ENCODE measurements at regions not wholly inside any gene's neighbourhood (a gene's known extent, or its start where the extent isn't known, plus 50 kb on each side); places are given as distances from the start of the nearest gene placed in this dataset.

DNA sequence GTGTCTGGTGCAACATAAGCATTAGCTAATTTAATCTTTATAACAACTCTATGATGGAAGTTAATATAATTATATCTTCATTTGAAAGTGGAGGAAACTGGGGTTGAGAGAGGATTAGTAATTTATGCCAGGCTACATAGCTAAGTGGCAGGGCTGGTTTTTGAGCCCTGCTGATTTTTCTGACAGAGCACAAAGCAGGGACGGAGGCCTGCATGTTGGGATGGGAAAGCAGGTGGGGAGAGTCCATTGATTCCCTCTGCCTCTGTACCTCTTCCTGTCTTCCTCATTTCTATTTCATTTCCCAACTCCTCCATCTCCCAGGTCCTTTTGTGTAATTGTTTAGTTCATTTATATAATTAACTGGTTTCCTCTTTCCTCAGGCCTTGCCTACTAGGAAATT lies 251.6 kb upstream of the ZPLD1 start:
- DNase-seq (ENCODE audit: low read depth) = no peak

- no peak for DNase-seq (ENCODE audit: low read depth)
These were observed 251.2 kb upstream of the ZPLD1 start for GRCh38 chr3:102183623-102184022.

DNA sequence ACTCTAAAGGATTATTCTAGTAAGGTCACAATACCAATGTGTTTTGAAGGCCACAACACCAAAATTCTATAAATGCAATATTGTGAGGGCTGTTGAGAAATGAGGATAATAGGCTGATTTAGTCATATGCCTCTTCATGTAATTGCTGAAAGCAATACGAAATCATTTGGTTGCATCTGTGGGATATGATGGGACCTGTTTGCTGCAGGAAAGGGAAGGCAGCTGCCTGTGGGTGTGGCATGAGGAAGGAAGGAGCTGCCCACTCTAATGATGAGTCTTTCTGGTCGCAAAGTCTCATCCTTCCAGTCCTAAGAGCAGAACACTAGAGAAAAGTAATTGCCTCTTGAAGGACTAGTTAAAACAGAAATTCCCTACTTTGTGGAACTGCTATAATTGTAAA lies 245.3 kb upstream of the ZPLD1 start:
- no peak for DNase-seq (ENCODE audit: low read depth)

DNA sequence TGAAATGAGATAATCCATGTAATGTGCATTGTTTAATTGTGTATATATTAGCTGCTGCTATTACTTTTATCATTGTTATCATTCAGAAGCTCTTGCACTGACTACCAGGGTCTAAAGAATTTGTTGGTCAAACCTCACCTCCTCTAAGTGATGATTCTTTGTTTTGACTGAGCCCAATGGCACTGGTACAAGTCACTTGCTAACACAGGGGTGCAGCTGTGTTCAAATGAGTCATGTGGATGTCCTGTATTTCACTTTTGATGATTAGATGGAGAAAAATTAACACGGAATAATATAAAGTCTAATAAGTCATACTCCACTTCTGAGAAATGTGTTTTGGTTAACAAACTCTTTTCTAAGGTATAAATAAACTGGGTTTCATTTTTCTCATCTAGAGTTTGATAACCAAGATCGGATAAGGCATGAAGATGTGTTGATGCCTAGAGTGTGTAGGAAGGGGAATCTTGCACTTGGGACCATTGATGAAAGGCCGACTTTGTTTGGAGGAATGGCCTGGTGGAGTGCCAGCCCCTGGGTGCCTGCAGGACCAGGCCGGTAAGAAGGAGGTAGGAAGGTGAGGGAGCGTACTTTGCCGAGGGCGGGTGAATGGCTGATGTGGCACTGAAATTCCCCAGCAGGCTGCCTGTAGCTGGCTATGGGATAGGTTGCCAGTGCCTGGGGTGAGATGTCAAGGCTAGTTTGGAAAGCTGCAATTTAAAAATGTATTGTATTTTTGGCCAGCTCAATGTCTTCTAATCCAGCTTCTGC lies 244.7 kb upstream of the ZPLD1 start:
- no peak for DNase-seq (ENCODE audit: low read depth)

DNA sequence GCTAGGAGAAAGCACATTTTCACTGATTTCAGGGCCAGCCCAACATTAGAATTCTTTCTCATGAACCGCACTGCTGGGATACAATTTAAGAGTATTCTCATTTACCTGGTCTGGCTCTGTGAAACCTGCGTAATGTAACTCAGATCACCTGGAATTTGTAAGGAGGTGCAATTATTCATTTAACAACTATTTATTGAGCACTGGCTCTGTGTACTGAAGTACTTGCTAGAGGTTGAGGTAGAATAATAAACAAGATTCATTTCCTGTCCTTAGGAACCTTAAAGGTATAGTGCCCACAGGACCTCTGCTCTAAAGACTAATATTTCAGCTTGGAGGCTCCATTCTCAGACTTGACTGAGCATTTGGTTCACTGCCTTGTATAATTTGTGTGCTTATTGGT lies 242.2 kb upstream of the ZPLD1 start:
- no peak for DNase-seq (ENCODE audit: low read depth)

DNA sequence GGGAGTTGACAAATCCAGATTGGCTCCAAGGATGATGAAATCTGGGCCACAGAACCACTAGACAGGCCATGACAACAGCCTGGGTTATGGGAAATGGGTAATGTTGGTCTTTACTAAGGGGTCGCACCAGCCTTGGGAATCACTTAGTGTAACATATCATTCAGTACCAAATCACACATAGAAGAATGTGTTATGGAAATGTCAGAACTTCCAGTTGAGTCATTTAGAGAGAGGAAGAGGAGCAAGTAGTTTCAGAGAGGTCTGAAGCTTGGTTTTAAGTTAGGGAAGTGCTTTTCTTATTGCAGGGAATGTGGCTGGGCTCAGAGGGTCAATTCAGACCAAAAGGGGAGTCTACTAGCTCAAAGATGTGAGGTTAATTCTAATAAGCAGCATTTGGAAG lies 241.6 kb upstream of the ZPLD1 start:
- no peak for DNase-seq (ENCODE audit: low read depth)

DNA sequence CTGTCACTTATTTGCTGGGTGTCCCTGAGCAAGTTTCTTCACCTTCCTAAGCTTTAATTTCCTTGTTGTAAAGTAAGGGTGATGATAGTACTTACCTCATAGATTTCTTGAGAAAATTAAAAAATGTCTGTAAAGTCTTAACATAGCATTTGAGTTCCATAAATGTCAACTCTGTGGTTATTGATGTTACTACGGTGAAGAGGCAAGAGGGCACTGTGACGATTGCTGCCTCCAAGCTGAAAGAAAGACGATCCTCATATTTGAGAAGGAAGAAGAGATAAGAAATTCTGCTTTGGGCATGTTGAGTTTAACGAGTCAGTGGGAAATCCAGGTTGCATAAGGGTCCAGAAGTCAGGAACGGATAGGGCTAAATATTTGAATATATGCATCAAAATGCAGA lies 240.8 kb upstream of the ZPLD1 start:
- no peak for DNase-seq (ENCODE audit: low read depth)

- DNase-seq (ENCODE audit: low read depth) = no peak
These were observed 240.1 kb upstream of the ZPLD1 start for GRCh38 chr3:102194760-102195159.

DNA sequence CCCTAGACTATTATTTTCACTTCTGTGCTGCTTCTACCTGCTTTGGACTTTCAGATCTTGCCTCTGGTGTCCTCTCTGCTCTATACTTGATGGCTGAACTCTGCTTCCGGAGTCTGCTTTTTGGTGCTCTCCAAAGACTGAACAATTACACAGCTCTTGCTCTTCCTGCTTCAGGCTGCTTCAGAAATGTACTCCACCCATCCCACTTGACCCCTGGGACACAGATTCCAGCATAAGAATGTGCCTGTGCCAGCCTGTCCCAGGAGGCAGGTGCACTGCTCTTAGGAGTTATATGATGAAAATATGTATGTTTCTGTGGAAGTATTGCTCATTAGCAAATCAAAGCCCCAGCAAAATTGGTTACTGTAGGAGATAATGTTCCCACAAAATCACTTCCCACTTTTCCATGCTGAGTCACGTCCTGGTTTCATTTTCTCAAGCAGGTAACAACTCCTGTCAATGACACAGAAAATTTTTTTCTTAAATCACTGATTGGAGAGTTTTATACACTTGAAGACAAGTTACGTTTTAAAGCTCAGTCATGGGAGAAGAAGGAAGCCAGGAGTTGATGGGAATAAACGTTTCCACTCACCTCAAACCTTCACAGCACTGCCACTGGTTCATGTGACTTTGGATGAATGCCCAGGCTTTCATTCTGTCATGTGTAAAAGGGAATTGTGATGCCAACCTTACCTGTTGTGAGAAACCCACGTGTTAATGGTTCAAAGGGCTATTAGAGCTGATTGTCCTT lies 239.4 kb upstream of the ZPLD1 start:
- DNase-seq (ENCODE audit: low read depth) = no peak

GRCh38 chr3:102200126-102200525 lies 234.7 kb upstream of the ZPLD1 start:
- no peak for DNase-seq (ENCODE audit: low read depth)

- no peak for DNase-seq (ENCODE audit: low read depth)
These were observed 234.3 kb upstream of the ZPLD1 start for GRCh38 chr3:102200560-102200959.

DNA sequence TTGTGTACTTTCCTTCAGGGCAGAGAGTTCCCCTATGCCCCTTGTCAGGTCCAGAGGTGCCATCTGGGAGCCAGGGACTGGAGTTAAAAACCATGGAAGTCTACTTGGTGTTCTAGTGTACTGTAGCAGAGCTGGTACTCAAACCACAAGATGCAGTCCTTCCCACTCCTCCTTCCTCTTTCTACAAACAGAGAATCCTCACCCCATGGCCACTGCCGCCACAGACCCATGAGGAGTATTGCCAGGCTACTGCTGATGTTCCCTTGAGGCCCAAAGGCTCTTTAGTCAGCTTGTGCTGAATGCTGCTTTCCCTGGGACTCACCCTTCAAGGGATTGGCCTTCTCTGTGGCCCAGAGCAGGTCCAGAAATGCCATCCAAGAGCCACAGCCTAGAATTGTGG lies 229.2 kb upstream of the ZPLD1 start:
- no peak for DNase-seq (ENCODE audit: low read depth)

DNA sequence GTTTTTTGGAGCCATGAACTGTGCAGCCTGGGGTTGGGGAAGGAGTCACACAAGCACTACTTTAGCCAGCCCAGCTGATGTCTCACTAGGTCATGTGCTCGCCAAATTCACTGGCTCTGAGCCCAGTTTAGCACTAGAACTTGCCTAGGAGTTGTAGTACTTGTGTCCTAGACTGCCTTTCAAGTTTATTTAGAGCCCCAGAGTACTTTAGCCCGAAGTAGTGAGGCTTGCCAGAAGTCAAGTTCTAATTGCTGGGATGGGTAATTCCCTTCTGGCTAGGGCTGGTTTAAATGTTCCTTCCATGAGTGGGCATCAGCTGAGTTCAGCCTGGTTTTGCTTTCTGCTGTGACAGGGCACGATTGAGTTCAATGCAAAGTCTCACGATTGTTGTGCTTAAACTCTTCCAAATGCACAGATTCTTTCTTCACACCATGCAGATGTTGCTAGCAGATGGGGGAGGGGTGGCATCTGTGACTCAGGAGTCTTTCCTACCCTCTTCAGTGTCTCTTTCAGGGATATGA lies 228.2 kb upstream of the ZPLD1 start:
- DNase-seq (ENCODE audit: low read depth) = peak; percentile 70

DNA sequence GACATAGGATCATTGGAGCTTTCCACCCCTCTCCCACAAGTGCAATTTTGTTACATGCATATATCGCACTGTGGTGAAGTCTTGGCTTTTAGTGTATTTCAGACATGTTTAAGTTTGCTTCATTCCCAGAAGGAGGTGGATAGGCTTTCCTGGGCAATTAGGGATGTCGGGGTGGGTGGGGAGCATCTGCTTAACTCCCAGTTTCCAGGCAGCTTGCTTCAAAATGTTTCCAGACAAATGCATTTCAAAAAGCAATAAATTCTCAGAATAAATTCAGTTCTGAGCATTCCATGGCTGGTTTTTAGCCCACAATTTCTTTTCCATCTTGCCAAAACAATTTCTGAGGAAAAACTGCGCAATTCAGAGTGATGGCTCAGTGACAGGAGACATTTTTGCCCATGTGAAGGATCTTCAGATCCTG lies 227.7 kb upstream of the ZPLD1 start:
- no peak for DNase-seq (ENCODE audit: low read depth)

DNA sequence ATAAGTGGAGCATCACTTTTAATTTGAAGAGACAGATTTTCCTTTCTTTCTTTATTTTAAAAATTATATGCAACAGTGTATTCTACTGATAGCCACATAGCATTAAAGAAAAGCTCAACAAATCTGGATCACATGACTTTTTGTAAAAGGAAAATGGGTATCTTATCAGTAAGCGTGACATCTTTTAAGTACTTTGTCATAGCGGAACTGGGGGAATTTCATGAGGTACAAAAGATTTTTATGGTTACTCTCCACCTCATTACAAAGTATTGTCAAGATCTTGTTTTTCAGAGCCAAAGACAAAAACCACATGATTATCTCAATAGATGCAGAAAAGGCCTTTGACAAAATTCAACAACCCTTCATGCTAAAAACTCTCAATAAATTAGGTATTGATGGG lies 219.6 kb upstream of the ZPLD1 start:
- no peak for DNase-seq (ENCODE audit: low read depth)

DNA sequence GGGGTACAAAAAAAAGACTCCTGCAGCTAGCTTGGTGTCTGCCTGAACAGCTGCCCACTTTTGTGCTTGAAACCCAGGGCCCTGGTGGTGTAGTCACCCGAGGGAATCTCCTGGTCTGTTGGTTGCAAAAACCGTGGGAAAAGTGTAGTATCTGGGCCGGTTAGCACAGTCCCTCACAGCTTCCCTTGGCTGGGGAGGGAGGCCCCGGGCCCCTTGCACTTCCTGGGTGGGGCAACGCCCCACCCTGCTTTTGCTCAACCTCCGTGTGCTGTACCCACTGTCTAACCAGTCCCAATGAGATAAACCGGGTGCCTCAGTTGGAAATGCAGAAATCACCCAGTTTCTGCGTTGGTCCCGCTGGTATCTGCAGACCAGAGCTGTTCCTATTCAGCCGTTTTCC lies 211.7 kb upstream of the ZPLD1 start:
- no peak for DNase-seq (ENCODE audit: low read depth)

GRCh38 chr3:102224171-102224570 lies 210.6 kb upstream of the ZPLD1 start:
- no peak for DNase-seq (ENCODE audit: low read depth)

- no peak for DNase-seq (ENCODE audit: low read depth)
These were observed 209.8 kb upstream of the ZPLD1 start for GRCh38 chr3:102225005-102225404.

DNA sequence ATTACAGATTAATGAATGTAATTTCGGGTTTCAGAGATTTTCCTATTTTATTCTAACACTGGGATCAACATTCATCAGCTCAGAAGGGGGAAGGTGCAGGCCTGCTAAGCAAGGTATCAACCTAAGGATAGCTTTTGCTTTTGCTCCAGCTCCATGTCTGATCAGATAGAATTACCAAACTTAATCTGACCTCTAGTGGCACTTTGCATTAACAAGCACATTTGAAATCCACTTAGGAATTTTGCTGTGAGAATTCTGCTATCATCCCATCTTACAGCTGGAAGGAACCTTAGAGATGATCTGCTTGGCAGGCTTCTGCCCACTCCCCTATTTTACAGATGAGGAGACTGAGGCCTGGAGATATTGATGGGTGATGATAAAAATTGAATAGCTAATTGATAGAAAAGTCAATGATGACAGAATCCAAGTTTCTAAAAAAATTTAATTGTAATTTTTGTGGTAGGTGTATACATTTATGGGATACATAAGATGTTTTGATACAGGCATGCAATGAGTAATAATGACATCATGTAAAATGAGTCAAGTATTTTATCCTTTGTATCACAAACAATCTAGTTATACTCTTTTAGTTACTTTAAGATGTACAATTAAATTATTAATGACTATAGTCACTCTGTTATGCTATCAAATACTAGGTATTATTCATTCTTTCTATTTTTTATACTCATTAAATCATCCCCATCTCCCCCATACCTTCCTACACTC lies 209.2 kb upstream of the ZPLD1 start:
- DNase-seq (ENCODE audit: low read depth) = peak; percentile 72

- DNase-seq (ENCODE audit: low read depth) = no peak
These were observed 208.4 kb upstream of the ZPLD1 start for GRCh38 chr3:102226463-102226862.

GRCh38 chr3:102229062-102229655 lies 205.7 kb upstream of the ZPLD1 start:
- peak; percentile 60 for DNase-seq (ENCODE audit: low read depth)

- DNase-seq (ENCODE audit: low read depth) = no peak
These were observed 204.8 kb upstream of the ZPLD1 start for GRCh38 chr3:102230057-102230456.

All from fibroblast of the conjunctiva (primary cell).